BLaER1 treated with 17β-estradiol and CSF1 and Interleukin-3, amounts not matched to agents 10 nM and 100 nM (cell line): ENCODE measurements at regions not wholly inside any gene's neighbourhood (a gene's known extent, or its start where the extent isn't known, plus 50 kb on each side); places are given as distances from the start of the nearest gene placed in this dataset.

Experiments
- H3K27ac ChIP-seq, 11 experiments: shearing (Covaris generic); formaldehyde crosslinking; 2 replicates each; pipeline ENCODE4 v1.8.1; 2022
- H3K27me3 ChIP-seq, 11 experiments: shearing (Covaris generic); formaldehyde crosslinking; 2 replicates each; pipeline ENCODE4 v1.8.1; 2022
- H3K36me3 ChIP-seq, 11 experiments: shearing (Covaris generic); formaldehyde crosslinking; 2 replicates each; pipeline ENCODE4 v1.8.1; 2022
- H3K4me1 ChIP-seq, 10 experiments: shearing (Covaris generic); formaldehyde crosslinking; 2 replicates each; pipeline ENCODE4 v1.8.1; 2022
- H3K4me2 ChIP-seq, 11 experiments: shearing (Covaris generic); formaldehyde crosslinking; 2 replicates each; pipeline ENCODE4 v1.8.1; 2022
- H3K4me3 ChIP-seq, 10 experiments: shearing (Covaris generic); formaldehyde crosslinking; 2 replicates each; pipeline ENCODE4 v1.8.1; 2022
- H3K9ac ChIP-seq, 11 experiments: shearing (Covaris generic); formaldehyde crosslinking; 2 replicates each; pipeline ENCODE4 v1.8.1; 2022
- H3K9me3 ChIP-seq, 11 experiments: shearing (Covaris generic); formaldehyde crosslinking; replicated peaks in 1 of 11; 2 replicates each; pipeline ENCODE4 v1.8.1; 2022
- H4K20me1 ChIP-seq, 11 experiments: shearing (Covaris generic); formaldehyde crosslinking; 2 replicates each; pipeline ENCODE4 v1.8.1; 2022
- Cebpa-rat ChIP-seq, 11 experiments: shearing (Covaris generic); IDR thresholded peaks; 2 replicates each; pipeline ENCODE4 v1.8.1; 2022

DNA sequence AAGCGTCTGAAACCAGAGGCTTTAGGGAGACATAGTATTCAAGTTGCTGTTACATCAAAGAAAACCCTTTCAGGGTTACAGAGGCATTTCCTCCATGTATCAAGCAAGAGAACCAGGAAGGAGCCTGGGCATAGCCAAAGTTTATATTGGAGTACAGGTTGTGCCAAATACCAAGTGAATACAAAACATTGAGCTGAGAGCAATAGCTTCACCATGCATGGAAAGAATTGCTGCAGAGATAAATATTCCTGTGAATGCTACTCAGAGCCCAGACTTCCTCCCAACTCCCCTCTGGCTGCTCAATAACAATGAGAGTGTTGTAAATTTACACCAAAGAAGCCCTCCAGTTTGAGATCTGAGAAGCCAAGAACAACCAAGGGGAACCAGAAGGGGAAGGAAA lies 618.9 kb downstream of the DHX35 start:
- no peaks in the 10 kb centered on the region for H3K36me3 ChIP-seq
- H3K27ac ChIP-seq = no peak overlapping the region
- peaks cover 0 to 10% (median 0%) of the 10 kb centered on the region in 10 experiments; a peak in 8 of 20 replicates for H3K4me1 ChIP-seq
- H3K9ac ChIP-seq = no peak overlapping the region
- TF ChIP-seq Cebpa-rat (IDR thresholded peaks at IDR 0.05) = no peak
- H3K27me3 ChIP-seq = no peaks in the 10 kb centered on the region
- no peak overlapping the region for H3K4me3 ChIP-seq
- no peaks in the 10 kb centered on the region for H4K20me1 ChIP-seq
- H3K4me2 ChIP-seq = no peak overlapping the region
- H3K9me3 ChIP-seq = no peaks in the 10 kb centered on the region

DNA sequence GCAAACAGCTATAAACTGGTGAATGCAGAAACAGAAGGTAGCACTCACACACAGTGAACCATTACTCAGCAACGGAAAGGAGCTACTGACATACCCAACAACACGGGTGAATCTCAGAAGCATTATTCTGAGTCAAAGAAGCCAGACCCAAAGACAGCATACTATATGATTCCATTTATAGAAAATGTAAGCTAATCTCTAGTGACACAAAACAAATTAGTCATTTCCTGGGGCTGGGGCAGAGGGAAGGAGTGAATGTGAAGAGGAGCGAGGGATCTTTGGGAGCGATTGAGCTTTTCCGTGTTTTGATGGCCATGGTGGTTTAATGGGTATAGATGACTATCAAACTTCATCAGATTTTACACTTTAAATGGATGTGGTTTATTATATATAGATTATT lies 614.6 kb downstream of the DHX35 start:
- TF ChIP-seq Cebpa-rat (IDR thresholded peaks at IDR 0.05) = no peak
- Histone ChIP-seq H4K20me1 (no peaks in the 10 kb centered on the region), H3K9ac (no peak overlapping the region), H3K27ac (no peak overlapping the region), H3K4me3 (no peak overlapping the region), H3K4me2 (peak overlapping the region in 5 of 11 experiments; percentile 13 to 55 (median 26); a peak in 7 of 22 replicates), H3K4me1 (peaks cover 0 to 10% (median 0%) of the 10 kb centered on the region in 10 experiments; a peak in 8 of 20 replicates), H3K9me3 (peaks cover 0 to 16% (median 8%) of the 10 kb centered on the region in 11 experiments; a peak in 13 of 22 replicates), H3K36me3 (no peaks in the 10 kb centered on the region), H3K27me3 (no peaks in the 10 kb centered on the region)

DNA sequence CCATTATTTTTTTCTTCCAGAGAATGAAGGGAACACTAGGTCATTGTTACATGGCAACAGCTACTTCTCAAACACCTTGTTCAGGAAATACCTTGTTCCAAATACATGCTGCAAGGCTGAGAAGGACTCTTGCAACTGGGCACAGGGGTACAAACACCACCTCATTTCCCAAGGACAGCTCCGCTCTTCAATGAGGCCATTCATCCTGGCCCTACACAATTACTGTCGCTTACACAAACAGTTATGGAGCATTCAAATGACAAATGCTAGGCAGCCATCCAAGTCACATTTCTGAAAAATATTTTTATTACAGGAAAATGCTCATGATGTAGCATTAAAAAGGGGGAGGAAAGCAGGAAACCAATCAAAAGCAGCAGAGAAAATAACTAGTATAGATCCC lies 611.9 kb downstream of the DHX35 start:
- no peak for TF ChIP-seq Cebpa-rat (IDR thresholded peaks at IDR 0.05)
- Histone ChIP-seq H4K20me1 (no peaks in the 10 kb centered on the region), H3K4me1 (peaks cover 0 to 10% (median 0%) of the 10 kb centered on the region in 10 experiments; a peak in 8 of 20 replicates), H3K4me3 (no peak overlapping the region), H3K9ac (no peak overlapping the region), H3K27ac (no peak overlapping the region), H3K27me3 (no peaks in the 10 kb centered on the region), H3K36me3 (no peaks in the 10 kb centered on the region), H3K4me2 (no peak overlapping the region), H3K9me3 (peaks cover 0 to 16% (median 8%) of the 10 kb centered on the region in 11 experiments; a peak in 13 of 22 replicates)

DNA sequence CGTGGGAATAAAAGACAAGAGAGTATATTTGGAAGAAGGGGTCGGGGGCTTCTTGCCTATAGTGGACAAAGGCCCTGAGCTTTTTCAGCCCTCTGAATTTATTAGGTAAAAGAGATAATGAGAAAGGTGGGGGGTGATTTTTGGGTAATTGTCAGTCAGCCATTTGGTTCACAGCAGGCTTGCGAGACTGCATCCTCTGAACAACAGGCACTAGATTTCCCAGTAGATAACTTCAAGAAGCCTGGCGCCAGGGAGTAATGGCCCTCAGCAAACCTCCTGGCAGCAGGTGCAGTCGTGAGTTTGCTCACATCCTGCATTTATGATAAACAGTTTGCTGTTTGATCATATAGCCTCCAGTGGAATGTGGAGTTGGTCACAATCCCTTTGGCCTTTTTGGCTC lies 609.0 kb downstream of the DHX35 start:
- no peak for TF ChIP-seq Cebpa-rat (IDR thresholded peaks at IDR 0.05)
- Histone ChIP-seq H4K20me1 (no peaks in the 10 kb centered on the region), H3K27me3 (no peaks in the 10 kb centered on the region), H3K4me3 (no peak overlapping the region), H3K36me3 (no peaks in the 10 kb centered on the region), H3K27ac (no peak overlapping the region), H3K9me3 (peaks cover 0 to 16% (median 8%) of the 10 kb centered on the region in 11 experiments; a peak in 13 of 22 replicates), H3K9ac (no peak overlapping the region), H3K4me1 (peaks cover 0 to 10% (median 4%) of the 10 kb centered on the region in 10 experiments; a peak in 8 of 20 replicates), H3K4me2 (no peak overlapping the region)

DNA sequence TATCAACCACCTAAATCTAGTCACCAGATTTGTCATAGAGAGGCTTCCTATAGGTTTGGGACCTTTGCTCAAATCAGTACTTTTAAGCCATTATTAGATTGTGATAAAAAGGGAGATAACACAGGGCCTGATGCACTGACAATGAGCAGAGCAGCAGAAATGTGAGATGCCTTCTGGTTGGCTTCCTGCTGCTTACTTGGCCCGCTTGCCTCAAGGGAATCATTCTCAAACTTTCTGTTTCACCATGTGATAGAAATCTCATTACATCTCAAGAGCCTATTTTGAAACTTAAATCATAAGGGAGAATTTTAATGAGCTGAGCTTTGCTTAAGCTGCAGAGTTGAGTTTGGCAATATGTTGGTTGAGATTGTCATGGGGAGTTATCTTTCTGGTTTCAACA lies 606.0 kb downstream of the DHX35 start:
- no peaks in the 10 kb centered on the region for H3K36me3 ChIP-seq
- H3K9ac ChIP-seq = no peak overlapping the region
- H3K4me1 ChIP-seq = peaks cover 0 to 10% (median 4%) of the 10 kb centered on the region in 10 experiments; a peak in 4 of 20 replicates
- H4K20me1 ChIP-seq = no peaks in the 10 kb centered on the region
- TF ChIP-seq Cebpa-rat (IDR thresholded peaks at IDR 0.05) = no peak; a peak in 1 of 22 replicates
- peak overlapping the region in 4 of 11 experiments; percentile 2 to 25 (median 12); a peak in 5 of 22 replicates for H3K4me2 ChIP-seq
- H3K27me3 ChIP-seq = no peaks in the 10 kb centered on the region
- H3K9me3 ChIP-seq = no peaks in the 10 kb centered on the region
- H3K27ac ChIP-seq = 0 out of 22 replicates have a peak overlapping the region, but pooled peaks of 1 of the 11 experiments have one; percentile 14
- H3K4me3 ChIP-seq = no peak overlapping the region

DNA sequence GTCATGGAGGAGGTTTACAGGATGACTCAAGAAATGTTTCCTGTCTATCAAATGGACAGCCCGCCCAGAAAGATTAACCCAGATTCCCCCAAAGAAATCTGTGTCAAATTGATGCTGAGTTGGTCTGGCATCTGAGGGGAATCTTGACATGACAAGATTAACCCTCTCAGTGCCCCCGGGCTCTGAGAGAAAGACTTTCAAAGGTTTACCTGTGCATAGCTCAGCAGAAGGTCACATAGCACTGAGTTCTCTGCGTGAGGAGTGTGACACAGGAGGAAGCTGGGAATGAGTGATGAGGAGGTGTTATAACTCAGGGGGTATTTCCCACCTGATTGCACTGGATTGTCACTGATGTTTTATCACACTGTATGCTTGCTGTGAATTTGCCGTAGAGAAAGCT lies 601.2 kb downstream of the DHX35 start:
- Histone ChIP-seq H3K4me2 (no peak overlapping the region), H4K20me1 (no peaks in the 10 kb centered on the region), H3K9ac (no peak overlapping the region), H3K4me1 (peaks cover 0 to 21% (median 6%) of the 10 kb centered on the region in 10 experiments; a peak in 7 of 20 replicates), H3K27ac (no peak overlapping the region), H3K36me3 (no peaks in the 10 kb centered on the region), H3K27me3 (no peaks in the 10 kb centered on the region), H3K9me3 (0 out of 22 replicates have a peak, but pooled peaks cover 0 to under 1% (median 0%) of the 10 kb centered on the region in 11 experiments), H3K4me3 (no peak overlapping the region)
- no peak for TF ChIP-seq Cebpa-rat (IDR thresholded peaks at IDR 0.05)

DNA sequence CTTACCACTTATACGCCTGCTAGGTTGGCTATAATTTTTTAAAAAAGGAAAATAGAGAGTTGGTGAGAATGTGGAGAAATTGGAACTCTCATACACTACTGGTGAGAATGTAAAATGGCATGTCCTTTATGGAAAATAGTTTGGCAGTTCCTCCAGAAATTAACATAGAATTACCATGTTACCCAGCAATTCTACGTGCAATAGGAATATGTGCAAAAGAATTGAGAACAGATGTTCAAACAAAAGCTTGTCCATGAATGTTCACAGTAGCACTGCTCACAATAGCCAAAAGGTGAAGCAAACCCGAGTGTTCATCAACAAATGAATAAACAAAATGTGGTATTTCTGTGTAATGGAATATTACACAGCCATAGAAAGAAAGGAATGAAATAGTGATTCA lies 592.2 kb downstream of the DHX35 start:
- H3K4me1 ChIP-seq = no peaks in the 10 kb centered on the region
- no peak overlapping the region for H3K4me2 ChIP-seq
- TF ChIP-seq Cebpa-rat (IDR thresholded peaks at IDR 0.05) = no peak
- no peak overlapping the region for H3K9ac ChIP-seq
- H3K9me3 ChIP-seq = peaks cover 0 to 13% (median 7%) of the 10 kb centered on the region in 11 experiments; a peak in 8 of 22 replicates
- H4K20me1 ChIP-seq = no peaks in the 10 kb centered on the region
- no peaks in the 10 kb centered on the region for H3K36me3 ChIP-seq
- no peaks in the 10 kb centered on the region for H3K27me3 ChIP-seq
- H3K4me3 ChIP-seq = no peak overlapping the region
- no peak overlapping the region for H3K27ac ChIP-seq

DNA sequence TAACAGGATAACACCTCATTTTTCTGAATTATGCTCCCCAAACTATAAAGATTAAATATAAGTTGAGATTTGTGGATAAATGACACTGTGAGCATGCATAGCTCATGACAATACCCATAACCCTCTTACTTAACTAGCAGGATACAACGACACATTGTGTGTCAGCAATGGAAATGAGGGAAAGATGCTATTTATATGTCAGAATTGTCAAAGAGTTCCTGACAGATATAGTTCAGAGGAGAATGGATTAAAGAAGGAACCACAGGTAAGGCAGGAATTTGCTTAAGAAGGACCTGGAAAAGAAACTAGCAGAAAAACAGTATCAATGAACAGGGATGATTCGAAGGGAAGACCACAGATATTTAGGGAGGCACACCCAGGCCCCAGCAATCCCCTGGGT lies 591.0 kb downstream of the DHX35 start:
- no peaks in the 10 kb centered on the region for H3K36me3 ChIP-seq
- no peaks in the 10 kb centered on the region for H4K20me1 ChIP-seq
- no peak overlapping the region for H3K4me2 ChIP-seq
- no peak for TF ChIP-seq Cebpa-rat (IDR thresholded peaks at IDR 0.05)
- peaks cover 0 to 10% (median 7%) of the 10 kb centered on the region in 11 experiments; a peak in 8 of 22 replicates for H3K9me3 ChIP-seq
- H3K9ac ChIP-seq = no peak overlapping the region
- no peak overlapping the region for H3K27ac ChIP-seq
- H3K4me3 ChIP-seq = no peak overlapping the region
- H3K27me3 ChIP-seq = no peaks in the 10 kb centered on the region
- peaks cover 0 to 6% (median 0%) of the 10 kb centered on the region in 10 experiments; a peak in 4 of 20 replicates for H3K4me1 ChIP-seq

DNA sequence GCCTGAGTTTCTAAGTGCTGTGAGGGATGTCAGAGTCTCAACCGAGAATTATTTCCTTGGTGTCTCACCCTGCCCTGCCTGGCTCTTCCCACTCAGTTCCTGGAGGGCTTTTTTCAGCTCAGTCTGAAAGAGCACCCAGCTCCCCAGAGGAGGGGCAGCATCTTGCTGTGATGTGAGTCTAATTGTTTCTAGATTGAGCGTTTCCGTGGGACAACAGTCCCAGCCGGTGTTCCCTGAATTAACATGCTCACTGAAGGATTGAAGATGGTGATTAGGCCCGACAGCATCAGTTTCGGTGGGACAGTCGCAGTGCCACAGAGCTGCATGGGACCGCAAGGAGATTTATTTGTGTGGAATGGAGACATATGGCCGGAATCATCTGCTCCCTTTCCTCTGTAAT lies 587.6 kb downstream of the DHX35 start:
- H3K4me3 ChIP-seq = no peak overlapping the region
- H3K4me1 ChIP-seq = peaks cover 0 to 40% (median 0%) of the 10 kb centered on the region in 10 experiments; a peak in 6 of 20 replicates
- no peaks in the 10 kb centered on the region for H3K27me3 ChIP-seq
- no peak overlapping the region for H3K9ac ChIP-seq
- H3K4me2 ChIP-seq = no peak overlapping the region; a peak in 1 of 22 replicates
- H3K36me3 ChIP-seq = no peaks in the 10 kb centered on the region
- H4K20me1 ChIP-seq = no peaks in the 10 kb centered on the region
- no peak overlapping the region for H3K27ac ChIP-seq
- no peak for TF ChIP-seq Cebpa-rat (IDR thresholded peaks at IDR 0.05)
- H3K9me3 ChIP-seq = no peaks in the 10 kb centered on the region
